GM19452 (cell line): ENCODE measurements at regions not wholly inside any gene's neighbourhood (a gene's known extent, or its start where the extent isn't known, plus 50 kb on each side); places are given as distances from the start of the nearest gene placed in this dataset.

ENCODE experiments used
- ATAC-seq: cut with Tn5 transposase; IDR thresholded peaks from one replicate; pipeline ENCODE4 v1.9.1; 2021; ENCODE audit not compliant: unreplicated experiment

DNA sequence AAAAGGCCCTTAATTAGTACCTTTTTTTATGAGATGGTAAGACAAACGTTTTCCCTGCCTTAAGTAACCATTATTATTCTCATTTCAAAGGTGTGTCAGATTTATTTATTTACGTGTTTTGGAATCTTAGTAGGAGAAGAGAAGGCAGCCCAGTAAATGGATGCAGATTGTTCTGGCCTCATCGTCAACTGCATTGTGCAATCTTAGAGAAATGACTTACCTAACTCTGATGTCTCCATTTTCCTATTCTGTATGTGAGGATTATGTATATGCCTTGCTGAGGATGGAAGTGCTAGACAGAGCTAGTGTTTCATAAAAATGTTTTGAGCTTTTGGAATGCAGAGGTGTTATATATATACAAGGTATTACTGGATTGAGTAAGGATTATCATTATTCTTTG lies 97.0 kb upstream of the JAG1 start:
- no peak for ATAC-seq

DNA sequence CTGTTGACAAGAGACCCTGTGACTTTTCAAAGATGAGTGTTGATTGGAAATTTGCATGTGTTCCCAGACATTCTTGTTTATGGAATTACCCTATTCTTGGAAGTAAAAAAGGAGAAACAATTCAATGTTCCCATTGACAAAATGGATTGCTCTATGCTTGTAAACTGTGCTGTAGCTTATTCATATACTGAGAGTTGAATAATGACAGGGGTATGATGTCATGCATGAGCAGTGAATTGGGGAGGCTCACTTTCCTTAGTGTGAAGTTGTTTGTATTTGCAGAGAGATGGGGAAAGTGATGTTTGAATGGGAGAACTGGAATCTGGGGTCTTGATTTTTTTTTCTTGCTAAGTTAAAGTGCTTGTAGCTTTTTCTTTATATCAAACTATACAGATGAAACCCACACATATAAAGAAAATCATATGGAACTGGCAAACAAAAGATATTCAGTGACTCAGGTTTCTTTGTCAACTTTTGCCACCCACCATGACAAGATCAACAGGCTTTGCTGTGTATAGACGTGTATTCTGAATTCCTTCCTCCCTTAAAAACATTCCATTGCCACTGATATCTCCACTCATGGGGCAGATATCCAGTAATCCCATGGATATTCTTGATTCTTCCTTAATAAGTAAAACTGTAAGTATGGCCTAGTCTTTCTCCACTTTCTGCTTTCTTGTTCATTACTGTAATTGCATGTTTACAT lies 97.8 kb upstream of the JAG1 start:
- ATAC-seq: no peak

DNA sequence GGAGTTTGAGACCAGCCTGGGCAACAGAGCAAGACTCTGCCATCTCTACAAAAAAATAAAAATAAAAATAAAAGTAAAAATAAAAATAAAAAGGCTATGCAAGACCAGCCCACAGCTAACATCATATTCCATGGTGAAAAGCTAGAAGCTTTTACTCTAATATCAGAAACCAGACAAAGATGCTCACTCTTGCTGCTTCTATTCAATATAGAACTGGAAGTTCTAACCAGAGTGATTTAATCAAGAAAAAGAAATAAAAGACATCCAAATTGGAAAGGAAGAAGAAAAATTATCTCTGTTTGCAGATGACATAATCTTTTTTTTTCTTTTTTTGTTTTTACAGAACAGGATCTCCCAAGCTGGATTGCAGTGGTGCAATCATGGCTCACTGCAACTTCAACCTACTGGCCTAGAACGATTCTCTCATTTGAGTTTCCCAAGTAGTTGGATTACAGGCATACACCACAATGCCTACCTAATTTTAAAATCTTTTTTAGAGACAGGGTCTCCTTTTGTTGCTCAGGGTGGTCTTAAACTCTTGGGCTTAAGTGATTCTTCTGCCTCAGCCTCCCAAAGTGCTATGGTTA lies 100.7 kb upstream of the JAG1 start:
- ATAC-seq: no peak

DNA sequence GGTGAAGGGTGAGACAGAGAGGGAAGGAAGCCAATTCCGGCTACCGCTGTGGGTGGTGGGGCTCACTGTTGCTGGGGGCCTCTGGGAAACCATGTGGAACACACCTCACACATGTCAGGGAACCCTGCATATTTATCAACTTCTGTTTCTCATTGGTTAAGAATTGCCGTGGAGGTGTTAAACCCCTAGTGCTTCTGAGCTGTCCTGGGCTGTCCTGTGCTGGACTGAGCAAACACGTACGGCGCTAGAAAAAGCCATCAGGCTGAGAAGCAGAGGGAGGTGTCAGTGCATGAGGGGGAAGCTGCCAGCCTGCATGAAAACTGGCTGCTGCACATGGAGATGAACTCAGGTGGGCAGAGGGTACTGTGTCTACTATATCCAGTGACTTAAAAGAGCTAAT lies 103.9 kb upstream of the JAG1 start:
- ATAC-seq: no peak

DNA sequence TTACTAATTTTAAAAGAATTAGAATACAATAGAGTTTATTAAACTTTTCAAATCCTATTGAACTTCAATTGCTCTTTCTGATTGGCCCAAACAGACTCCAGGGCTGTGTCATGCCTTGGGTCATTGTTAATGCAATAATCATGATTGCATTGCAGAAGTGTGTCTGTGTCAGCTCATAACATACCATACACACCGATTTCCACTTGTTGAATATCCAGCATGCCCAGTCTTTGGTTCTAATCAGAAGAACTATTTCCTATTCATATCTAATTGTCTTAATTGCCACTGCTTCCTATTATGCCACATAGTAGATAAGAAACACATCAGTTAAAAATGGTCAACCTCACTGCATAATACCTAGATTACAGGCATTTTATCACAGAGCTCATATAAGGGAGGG lies 106.1 kb upstream of the JAG1 start:
- no peak for ATAC-seq

- ATAC-seq: no peak
These were observed 107.1 kb upstream of the JAG1 start for GRCh38 chr20:10780901-10781300.

DNA sequence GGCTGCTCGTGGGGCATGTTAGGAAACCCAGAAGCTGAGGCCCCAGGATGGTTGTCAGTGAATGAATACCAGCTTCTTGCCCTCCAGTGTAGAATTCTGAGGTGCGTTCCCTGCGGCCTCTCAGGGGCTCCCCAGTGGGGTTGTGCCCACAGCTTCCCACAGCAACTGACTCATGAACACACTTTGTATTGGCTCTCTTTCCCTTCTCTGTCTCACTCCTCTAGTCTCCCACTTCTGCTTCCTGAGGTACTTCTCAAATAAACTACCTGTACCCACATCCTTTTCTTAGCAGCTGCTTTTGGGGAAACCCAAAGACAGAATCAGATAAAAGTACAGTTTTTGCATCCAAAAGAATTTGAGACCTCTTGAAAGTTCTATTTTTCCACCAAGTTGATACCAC lies 107.7 kb upstream of the JAG1 start:
- ATAC-seq: peak; percentile 71

- ATAC-seq: no peak
These were observed 110.1 kb upstream of the JAG1 start for GRCh38 chr20:10783707-10784553.

- no peak for ATAC-seq
These were observed 110.9 kb upstream of the JAG1 start for GRCh38 chr20:10784554-10785183.

DNA sequence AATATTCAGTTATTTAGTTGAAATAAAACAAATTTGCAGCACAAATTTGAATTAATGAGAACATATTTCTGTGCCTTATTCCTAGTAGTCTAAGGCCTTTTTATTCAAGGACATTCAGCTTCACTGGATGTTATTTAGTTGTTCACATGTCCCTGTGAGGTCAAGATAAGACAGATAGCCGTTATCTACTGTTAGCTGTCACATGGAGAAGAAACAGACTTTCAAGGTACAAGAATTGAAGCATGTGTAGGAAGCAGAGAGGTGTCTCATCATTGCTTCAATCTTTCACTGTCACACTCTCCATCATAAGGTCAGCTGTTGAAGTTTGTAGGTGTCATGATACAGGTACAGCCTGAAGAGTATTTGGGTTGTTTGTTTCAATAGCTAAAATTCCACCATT lies 112.9 kb upstream of the JAG1 start:
- no peak for ATAC-seq

GRCh38 chr20:10788055-10788454 lies 114.3 kb upstream of the JAG1 start:
- ATAC-seq: no peak

- no peak for ATAC-seq
These were observed 115.1 kb upstream of the JAG1 start for GRCh38 chr20:10788877-10789276.

- ATAC-seq: no peak
These were observed 115.6 kb upstream of the JAG1 start for GRCh38 chr20:10789386-10789785.

- no peak for ATAC-seq
These were observed 116.2 kb upstream of the JAG1 start for GRCh38 chr20:10790013-10790412.

DNA sequence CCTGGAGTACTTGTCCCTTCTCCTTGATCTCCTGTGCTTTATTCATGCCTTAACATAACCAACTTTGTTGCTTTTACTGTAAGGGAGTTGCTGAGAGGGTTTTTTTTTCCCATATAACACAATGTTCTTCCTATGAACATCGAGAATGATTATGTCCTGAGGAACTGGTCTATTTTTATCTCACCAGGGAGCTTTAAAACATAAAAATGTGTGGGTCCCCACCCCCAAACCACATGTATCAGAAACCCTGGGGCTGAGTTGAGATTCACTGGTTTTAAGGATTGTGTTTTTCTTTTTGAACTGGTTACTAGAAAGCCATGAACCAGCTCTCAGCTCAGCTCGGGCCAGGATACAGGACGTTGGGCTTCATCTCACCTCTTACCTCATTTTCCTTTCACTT lies 118.5 kb upstream of the JAG1 start:
- no peak for ATAC-seq

GRCh38 chr20:10793766-10794165 lies 120.0 kb upstream of the JAG1 start:
- ATAC-seq: no peak

- ATAC-seq: no peak
These were observed 121.0 kb upstream of the JAG1 start for GRCh38 chr20:10794765-10795164.

GRCh38 chr20:10795286-10796026 lies 121.7 kb upstream of the JAG1 start:
- ATAC-seq: no peak

- no peak for ATAC-seq
These were observed 125.0 kb upstream of the JAG1 start for GRCh38 chr20:10798811-10799210.

DNA sequence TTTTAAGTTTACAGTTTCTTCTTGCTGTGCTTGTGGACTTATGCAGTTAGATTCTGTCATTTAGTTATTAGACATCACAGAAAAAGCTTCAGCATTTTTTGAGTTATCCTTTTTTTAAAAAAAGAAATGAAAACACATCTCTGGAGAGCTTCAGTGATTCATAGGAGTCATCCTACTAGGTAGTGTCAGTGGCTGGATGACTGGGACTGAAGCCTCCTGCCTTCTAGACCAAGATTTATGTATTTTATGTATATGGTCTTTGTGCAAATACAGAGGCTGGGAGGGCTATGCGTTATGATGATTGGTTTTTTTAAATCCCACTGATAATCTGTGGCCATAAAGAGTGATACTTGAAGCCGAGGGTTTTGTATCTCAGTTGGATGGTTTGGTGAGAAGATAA lies 125.9 kb upstream of the JAG1 start:
- ATAC-seq: no peak

DNA sequence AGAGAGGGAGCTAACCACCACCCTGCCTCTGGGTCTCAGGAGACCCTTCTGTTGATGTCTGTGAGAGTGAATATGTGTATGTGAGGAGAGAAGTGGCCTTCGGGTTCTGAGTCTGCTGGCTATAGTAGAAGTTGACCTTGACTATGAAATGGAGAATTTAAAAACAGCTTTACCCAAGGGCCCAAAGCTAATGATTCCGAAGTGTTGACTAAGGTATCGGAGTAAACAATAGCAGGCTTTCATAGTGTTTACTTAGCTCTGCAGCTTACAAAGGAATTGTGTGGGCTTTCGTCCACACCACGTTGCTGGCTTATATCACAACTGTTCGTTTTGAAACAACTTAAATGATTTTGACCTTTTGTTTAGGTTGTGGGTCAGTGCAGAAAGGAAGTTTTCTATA lies 126.5 kb upstream of the JAG1 start:
- ATAC-seq: no peak
